ENCODE measurements at regions not wholly inside any gene's neighbourhood (a gene's known extent, or its start where the extent isn't known, plus 50 kb on each side); places are given as distances from the start of the nearest gene placed in this dataset.

DNA sequence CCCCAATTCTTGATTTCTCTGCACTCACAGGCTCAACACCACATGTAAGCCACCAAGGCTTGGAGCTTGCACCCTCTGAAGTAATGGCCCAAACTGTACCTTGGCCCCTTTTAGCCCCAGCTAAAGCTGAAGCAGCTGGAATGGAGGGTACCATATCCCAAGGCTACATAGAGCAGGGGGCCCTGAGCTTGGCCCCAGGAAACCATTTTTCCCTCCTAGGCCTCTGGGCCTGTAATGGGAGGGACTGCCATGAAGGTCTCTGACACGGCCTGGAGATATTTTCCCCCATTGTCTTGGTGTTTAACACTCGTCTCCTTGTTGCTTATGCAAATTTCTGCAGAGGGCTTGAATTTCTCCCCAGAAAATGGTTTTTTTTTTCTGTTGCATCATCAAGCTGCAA lies 69.7 kb downstream of the SKA1 start:
- H3K27ac ChIP-seq: no peak overlapping the region
- TF ChIP-seq, protein P1, sequence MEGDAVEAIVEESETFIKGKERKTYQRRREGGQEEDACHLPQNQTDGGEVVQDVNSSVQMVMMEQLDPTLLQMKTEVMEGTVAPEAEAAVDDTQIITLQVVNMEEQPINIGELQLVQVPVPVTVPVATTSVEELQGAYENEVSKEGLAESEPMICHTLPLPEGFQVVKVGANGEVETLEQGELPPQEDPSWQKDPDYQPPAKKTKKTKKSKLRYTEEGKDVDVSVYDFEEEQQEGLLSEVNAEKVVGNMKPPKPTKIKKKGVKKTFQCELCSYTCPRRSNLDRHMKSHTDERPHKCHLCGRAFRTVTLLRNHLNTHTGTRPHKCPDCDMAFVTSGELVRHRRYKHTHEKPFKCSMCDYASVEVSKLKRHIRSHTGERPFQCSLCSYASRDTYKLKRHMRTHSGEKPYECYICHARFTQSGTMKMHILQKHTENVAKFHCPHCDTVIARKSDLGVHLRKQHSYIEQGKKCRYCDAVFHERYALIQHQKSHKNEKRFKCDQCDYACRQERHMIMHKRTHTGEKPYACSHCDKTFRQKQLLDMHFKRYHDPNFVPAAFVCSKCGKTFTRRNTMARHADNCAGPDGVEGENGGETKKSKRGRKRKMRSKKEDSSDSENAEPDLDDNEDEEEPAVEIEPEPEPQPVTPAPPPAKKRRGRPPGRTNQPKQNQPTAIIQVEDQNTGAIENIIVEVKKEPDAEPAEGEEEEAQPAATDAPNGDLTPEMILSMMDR (conservative IDR thresholded peaks at IDR 0.05): no peak
- no peak for TF ChIP-seq ZFX (IDR thresholded peaks at IDR 0.05)

DNA sequence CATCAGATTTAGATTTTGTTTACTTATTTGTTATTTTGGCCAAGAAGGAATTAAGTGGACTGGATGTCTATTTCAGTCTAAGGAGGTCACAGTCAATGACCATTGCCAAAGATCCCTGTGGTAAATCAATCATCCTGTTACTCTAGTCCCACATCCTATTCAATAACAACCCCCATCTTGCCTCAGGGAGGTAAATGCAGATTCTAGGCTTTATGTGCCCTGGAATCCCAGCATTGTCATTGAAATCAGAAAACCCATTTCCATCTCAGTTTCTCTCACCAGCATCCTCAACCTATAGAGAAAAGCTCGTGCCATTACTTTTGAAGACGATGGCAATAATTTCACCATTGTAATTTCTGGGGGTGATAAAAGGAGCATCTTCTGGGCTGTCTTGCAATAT lies 71.8 kb downstream of the SKA1 start:
- TF ChIP-seq, protein P1 (conservative IDR thresholded peaks at IDR 0.05): no peak
- TF ChIP-seq ZFX (IDR thresholded peaks at IDR 0.05): no peak
- no peak overlapping the region for H3K27ac ChIP-seq

DNA sequence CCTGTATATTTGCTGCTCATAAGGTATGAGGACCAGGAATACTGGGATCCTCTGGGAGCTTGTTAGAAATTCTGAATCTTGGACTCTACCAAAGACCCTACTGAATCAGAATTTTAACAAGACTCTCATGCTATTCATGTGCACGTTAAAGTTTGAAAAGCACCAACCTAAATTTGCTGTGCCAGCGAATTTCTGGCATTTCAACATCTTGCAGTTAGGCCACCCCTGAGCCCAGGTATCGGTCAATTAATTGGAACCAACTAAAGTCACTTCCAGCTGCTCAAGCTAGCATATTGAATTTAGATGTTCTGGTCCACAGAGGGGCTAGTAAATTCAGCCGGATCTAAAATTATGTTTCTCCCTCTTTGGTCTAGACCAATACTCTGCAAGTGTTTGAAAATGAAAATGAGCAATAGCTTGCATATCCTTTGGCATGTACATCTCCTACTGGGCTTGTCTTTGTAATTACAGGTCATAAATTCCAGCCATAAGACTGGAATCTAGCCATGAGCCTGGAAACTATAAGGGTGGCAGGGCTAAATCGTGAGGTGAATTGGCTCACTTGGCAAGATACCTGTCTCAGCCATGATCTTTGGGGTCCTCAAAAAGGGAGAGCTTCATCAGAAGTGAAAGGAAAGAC lies 72.4 kb downstream of the SKA1 start:
- no peak for TF ChIP-seq ZFX (IDR thresholded peaks at IDR 0.05)
- TF ChIP-seq, protein P1 (conservative IDR thresholded peaks at IDR 0.05): no peak
- no peak overlapping the region for H3K27ac ChIP-seq

DNA sequence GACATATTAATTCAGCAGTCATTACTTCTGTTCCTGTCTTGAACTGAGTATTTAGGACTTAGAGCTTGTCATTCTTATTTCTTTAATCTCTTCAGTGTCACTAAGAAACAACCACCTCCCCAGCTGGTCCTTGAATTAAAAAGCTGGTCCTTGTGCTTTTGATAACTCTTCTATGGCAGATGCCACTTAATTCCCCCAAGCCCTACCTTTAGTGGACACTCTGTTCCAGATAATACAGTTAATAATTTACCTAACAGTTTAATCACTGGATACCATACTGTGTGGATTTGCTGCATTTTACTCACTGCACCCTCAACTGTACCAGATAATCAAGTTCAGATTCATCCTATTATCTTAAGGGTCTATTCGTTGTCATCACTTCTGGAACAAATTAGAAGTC lies 73.1 kb downstream of the SKA1 start:
- TF ChIP-seq, protein P1 (conservative IDR thresholded peaks at IDR 0.05): no peak
- TF ChIP-seq ZFX (IDR thresholded peaks at IDR 0.05): no peak
- no peak overlapping the region for H3K27ac ChIP-seq

DNA sequence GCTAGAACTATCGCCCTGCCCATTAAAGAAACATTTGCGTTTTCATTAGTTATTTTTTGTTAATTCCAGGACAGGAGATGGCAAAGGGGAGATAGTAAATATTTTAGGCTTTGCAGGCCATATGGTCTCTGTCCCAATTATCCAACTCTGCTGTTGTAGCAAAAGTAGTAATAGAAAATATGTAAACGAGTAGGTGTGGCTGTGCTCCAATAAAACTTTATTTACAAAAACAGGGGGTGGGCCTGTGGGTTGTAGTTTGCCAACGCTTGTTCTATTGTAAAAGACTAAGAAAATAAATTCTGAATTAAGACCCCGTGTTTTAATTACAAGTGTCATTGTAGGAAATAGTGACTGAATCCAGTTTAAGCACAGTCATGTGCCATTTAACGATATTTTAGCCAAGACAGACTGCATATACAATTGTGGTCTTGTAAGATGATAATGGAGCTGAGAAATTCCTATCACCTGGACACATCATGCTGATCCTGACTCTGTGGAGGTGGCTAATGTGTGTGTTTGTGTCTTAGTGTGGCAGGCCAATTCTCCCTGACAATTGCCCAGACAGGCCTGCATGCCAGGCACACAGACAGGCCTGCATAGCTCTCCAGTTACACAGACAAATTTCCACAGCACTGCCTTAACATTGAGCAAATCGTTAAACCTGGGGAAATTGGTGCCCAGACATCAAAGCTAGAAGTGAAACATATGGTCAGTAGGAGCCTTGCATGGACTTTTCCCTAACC lies 76.4 kb downstream of the SKA1 start:
- TF ChIP-seq, protein P1 (conservative IDR thresholded peaks at IDR 0.05): no peak
- no peak for TF ChIP-seq ZFX (IDR thresholded peaks at IDR 0.05)
- no peak overlapping the region for H3K27ac ChIP-seq

DNA sequence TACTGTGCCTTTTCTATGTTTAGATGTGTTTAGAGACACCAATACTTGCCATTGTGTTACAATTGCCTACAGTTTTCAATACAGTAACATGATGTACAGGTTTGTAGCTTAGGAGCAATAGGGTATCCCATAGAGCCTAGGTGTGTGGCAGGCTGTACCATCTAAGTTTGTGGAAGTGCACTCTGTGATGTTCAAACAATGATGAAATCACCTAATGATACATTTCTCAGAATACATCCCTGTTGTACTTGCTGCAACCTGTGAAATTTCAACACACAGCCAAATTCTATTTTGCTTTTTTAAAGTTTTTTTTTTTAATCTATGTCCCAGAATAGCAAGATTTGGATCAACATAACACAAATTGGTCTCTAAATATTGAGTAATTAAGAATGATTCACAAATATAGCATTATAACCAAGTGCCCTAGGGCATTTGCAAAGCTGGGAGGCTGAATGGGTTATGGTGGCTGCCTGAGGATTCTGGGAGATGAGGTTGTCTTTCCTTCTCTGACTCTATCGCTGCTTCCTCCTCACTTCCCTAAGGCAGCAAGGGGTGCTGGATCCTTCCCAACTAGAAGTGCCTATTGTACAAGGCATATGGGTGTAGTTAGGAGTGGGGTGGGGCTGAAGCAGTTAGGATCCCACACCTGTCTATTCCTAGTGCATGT lies 78.3 kb downstream of the SKA1 start:
- TF ChIP-seq, protein P1 (conservative IDR thresholded peaks at IDR 0.05): no peak
- TF ChIP-seq ZFX (IDR thresholded peaks at IDR 0.05): no peak
- H3K27ac ChIP-seq: no peak overlapping the region

DNA sequence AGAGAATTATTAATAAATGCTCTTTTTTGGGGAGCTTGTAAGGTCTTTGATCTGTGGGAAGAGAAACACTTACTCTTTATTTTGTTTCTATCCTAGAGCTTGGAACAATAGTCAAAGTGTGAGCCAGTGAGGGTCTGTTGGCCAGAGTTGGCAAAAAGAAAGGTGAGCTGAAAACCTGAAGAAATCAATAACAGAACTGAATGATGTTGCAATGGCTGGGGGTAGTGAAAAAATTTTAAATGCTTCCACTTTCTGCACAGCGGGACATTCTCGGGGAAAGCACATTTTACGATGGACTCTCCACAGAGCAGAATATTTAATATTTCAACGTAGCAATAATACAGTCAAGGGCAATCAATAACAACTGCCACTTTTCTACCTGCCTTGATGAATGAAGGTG lies 78.9 kb downstream of the SKA1 start:
- TF ChIP-seq, protein P1 (conservative IDR thresholded peaks at IDR 0.05): no peak
- no peak overlapping the region for H3K27ac ChIP-seq
